ENCODE measurements at regions not wholly inside any gene's neighbourhood (a gene's known extent, or its start where the extent isn't known, plus 50 kb on each side); places are given as distances from the start of the nearest gene placed in this dataset.

- no peak overlapping the region for H3K9ac ChIP-seq (ENCODE audit: low read length)
- H3K4me2 ChIP-seq (ENCODE audit: low read depth, low read length, poor library complexity, severe bottlenecking): no peak overlapping the region
- H3K4me1 ChIP-seq (ENCODE audit: low read length): no peaks in the 10 kb centered on the region
- H3K27me3 ChIP-seq (ENCODE audit: low read length): no peaks in the 10 kb centered on the region
- DNase-seq: no peak
- no peaks in the 10 kb centered on the region for H4K20me1 ChIP-seq (ENCODE audit: insufficient read depth, low read depth, low read length)
- no peaks in the 10 kb centered on the region for H3K36me3 ChIP-seq (ENCODE audit: insufficient read depth, low read length)
- H3K79me2 ChIP-seq (ENCODE audit: low read length): no peaks in the 10 kb centered on the region
- H3K9me2 ChIP-seq (replicated peaks; ENCODE audit: insufficient read depth, low read length): no peaks in the 10 kb centered on the region
- H3K9me3 ChIP-seq (ENCODE audit: low read length): no peaks in the 10 kb centered on the region
- H3K27ac ChIP-seq (ENCODE audit: low read length): no peak overlapping the region
- no peak overlapping the region for H3K4me3 ChIP-seq (ENCODE audit: low read length)
- H2AFZ ChIP-seq (ENCODE audit: low read length): no peak overlapping the region
Measured at GRCh38 chr2:240347949-240348500, 87.4 kb upstream of the GPC1 start.

DNA sequence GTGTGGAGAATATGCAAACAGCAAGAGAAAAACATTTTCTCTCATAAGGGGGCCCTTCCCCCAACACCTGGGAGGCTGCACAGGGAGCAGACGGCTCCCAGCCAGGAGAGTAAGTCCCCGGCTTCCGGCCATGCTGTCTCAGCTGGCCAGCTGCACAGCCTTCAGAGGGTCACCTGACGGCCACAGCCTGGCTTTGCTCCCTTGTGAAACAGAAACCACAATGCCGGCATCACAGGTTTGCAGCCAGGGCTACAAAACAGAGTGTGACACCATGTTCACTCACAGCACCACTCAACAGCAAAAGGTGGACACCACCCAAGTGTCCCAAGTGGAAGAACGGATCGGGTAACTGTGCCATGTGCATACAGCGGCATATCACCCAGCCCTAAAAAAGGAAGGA is 86.9 kb upstream of the GPC1 start:
- Histone ChIP-seq H3K4me2 (ENCODE audit: low read depth, low read length, poor library complexity, severe bottlenecking) (no peak overlapping the region), H3K4me3 (ENCODE audit: low read length) (no peak overlapping the region), H3K27me3 (ENCODE audit: low read length) (no peaks in the 10 kb centered on the region)

GRCh38 chr2:240349133-240350005 is 86.1 kb upstream of the GPC1 start:
- Histone ChIP-seq H3K9ac (ENCODE audit: low read length) (no peak overlapping the region), H3K4me3 (ENCODE audit: low read length) (no peak overlapping the region), H3K27me3 (ENCODE audit: low read length) (no peaks in the 10 kb centered on the region)

More for the DNA sequence above, 86.9 kb upstream of the GPC1 start:
- H3K9ac ChIP-seq (ENCODE audit: low read length): no peak overlapping the region
- H3K9me2 ChIP-seq (replicated peaks; ENCODE audit: insufficient read depth, low read length): no peaks in the 10 kb centered on the region
- H4K20me1 ChIP-seq (ENCODE audit: insufficient read depth, low read depth, low read length): no peaks in the 10 kb centered on the region
- no peak overlapping the region for H3K27ac ChIP-seq (ENCODE audit: low read length)
- H3K36me3 ChIP-seq (ENCODE audit: insufficient read depth, low read length): no peaks in the 10 kb centered on the region
- no peak for DNase-seq
- H3K79me2 ChIP-seq (ENCODE audit: low read length): no peaks in the 10 kb centered on the region
- H2AFZ ChIP-seq (ENCODE audit: low read length): no peak overlapping the region
- H3K9me3 ChIP-seq (ENCODE audit: low read length): no peaks in the 10 kb centered on the region
- no peaks in the 10 kb centered on the region for H3K4me1 ChIP-seq (ENCODE audit: low read length)

GRCh38 chr2:240350006-240350355 is 85.5 kb upstream of the GPC1 start:
- H2AFZ ChIP-seq (ENCODE audit: low read length): no peak overlapping the region
- H3K9me2 ChIP-seq (replicated peaks; ENCODE audit: insufficient read depth, low read length): no peaks in the 10 kb centered on the region
- H3K4me3 ChIP-seq (ENCODE audit: low read length): no peak overlapping the region
- DNase-seq: no peak
- H3K36me3 ChIP-seq (ENCODE audit: insufficient read depth, low read length): no peaks in the 10 kb centered on the region
- no peaks in the 10 kb centered on the region for H3K4me1 ChIP-seq (ENCODE audit: low read length)
- H4K20me1 ChIP-seq (ENCODE audit: insufficient read depth, low read depth, low read length): no peaks in the 10 kb centered on the region
- H3K9me3 ChIP-seq (ENCODE audit: low read length): no peaks in the 10 kb centered on the region
- no peak overlapping the region for H3K27ac ChIP-seq (ENCODE audit: low read length)
- H3K4me2 ChIP-seq (ENCODE audit: low read depth, low read length, poor library complexity, severe bottlenecking): no peak overlapping the region
- H3K79me2 ChIP-seq (ENCODE audit: low read length): no peaks in the 10 kb centered on the region
- no peaks in the 10 kb centered on the region for H3K27me3 ChIP-seq (ENCODE audit: low read length)
- H3K9ac ChIP-seq (ENCODE audit: low read length): no peak overlapping the region

More at GRCh38 chr2:240349133-240350005, 86.1 kb upstream of the GPC1 start:
- no peaks in the 10 kb centered on the region for H3K9me2 ChIP-seq (replicated peaks; ENCODE audit: insufficient read depth, low read length)
- H3K9me3 ChIP-seq (ENCODE audit: low read length): no peaks in the 10 kb centered on the region
- no peaks in the 10 kb centered on the region for H4K20me1 ChIP-seq (ENCODE audit: insufficient read depth, low read depth, low read length)
- H3K36me3 ChIP-seq (ENCODE audit: insufficient read depth, low read length): no peaks in the 10 kb centered on the region
- no peak overlapping the region for H3K27ac ChIP-seq (ENCODE audit: low read length)
- no peaks in the 10 kb centered on the region for H3K79me2 ChIP-seq (ENCODE audit: low read length)
- H3K4me2 ChIP-seq (ENCODE audit: low read depth, low read length, poor library complexity, severe bottlenecking): no peak overlapping the region
- no peak for DNase-seq
- H2AFZ ChIP-seq (ENCODE audit: low read length): no peak overlapping the region
- no peaks in the 10 kb centered on the region for H3K4me1 ChIP-seq (ENCODE audit: low read length)

DNA sequence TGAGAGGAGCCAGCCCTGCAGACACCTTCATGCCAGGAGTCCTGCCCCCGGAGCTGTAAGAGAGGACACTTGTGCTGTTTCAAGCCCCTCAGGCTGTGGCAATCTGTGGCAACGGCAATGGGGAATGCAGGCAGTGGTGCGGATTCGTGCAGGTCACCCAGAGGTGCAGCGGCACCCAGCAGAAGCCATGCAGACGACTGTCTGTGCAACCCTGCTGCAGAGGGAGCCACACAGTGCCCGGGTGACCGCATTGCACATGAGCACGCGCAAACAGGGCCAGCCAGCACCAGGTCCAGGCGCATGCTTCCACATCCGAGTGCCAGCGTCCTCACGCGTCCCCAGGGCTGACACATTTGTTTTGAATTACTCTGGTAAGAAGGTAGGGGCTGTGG is 84.8 kb upstream of the GPC1 start:
- Histone ChIP-seq H3K36me3 (ENCODE audit: insufficient read depth, low read length) (no peaks in the 10 kb centered on the region), H3K4me2 (ENCODE audit: low read depth, low read length, poor library complexity, severe bottlenecking) (no peak overlapping the region), H3K9me3 (ENCODE audit: low read length) (no peaks in the 10 kb centered on the region), H3K9ac (ENCODE audit: low read length) (no peak overlapping the region), H3K27me3 (ENCODE audit: low read length) (no peaks in the 10 kb centered on the region), H3K4me1 (ENCODE audit: low read length) (no peaks in the 10 kb centered on the region), H2AFZ (ENCODE audit: low read length) (no peak overlapping the region), H4K20me1 (ENCODE audit: insufficient read depth, low read depth, low read length) (no peaks in the 10 kb centered on the region), H3K27ac (ENCODE audit: low read length) (no peak overlapping the region), H3K79me2 (ENCODE audit: low read length) (no peaks in the 10 kb centered on the region), H3K4me3 (ENCODE audit: low read length) (no peak overlapping the region), H3K9me2 (replicated peaks; ENCODE audit: insufficient read depth, low read length) (no peaks in the 10 kb centered on the region)
- DNase-seq: no peak

DNA sequence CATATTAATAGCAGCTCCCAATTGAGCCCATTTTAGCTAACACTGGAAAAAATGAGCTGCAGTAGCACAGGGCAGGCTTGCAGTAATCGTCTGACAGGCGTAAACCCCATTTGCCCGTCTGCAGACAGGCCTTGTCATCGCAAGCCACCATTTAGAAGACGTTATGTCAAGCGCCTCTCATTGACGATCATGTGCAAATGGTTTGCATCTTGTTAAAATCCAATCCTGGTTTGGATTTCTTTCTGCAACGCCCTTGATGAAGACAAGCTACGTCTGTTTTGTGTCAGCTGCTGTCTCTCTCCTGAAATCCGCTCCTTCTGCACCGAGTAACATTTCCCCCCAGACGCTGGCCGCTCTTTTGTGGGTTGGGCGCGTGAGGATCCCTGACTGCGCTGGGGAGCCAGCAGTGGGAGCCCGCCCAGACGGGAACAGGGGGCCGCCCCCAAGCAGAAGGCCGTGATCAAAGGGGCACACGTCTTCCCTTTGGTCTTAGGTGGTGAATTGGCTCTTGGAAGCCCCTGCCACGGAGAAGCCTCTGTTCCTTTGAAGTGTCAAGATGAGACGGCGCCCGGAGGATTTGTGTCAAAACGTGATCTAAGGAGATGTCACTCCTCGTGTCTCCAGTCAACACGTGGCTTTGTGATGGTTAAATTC is 84.2 kb upstream of the GPC1 start:
- H3K27me3 ChIP-seq (ENCODE audit: low read length): no peaks in the 10 kb centered on the region
- no peaks in the 10 kb centered on the region for H3K4me1 ChIP-seq (ENCODE audit: low read length)
- no peak overlapping the region for H3K27ac ChIP-seq (ENCODE audit: low read length)
- no peaks in the 10 kb centered on the region for H3K9me3 ChIP-seq (ENCODE audit: low read length)
- H3K79me2 ChIP-seq (ENCODE audit: low read length): no peaks in the 10 kb centered on the region
- H3K9ac ChIP-seq (ENCODE audit: low read length): no peak overlapping the region
- no peaks in the 10 kb centered on the region for H3K9me2 ChIP-seq (replicated peaks; ENCODE audit: insufficient read depth, low read length)
- no peaks in the 10 kb centered on the region for H4K20me1 ChIP-seq (ENCODE audit: insufficient read depth, low read depth, low read length)
- H2AFZ ChIP-seq (ENCODE audit: low read length): no peak overlapping the region
- no peaks in the 10 kb centered on the region for H3K36me3 ChIP-seq (ENCODE audit: insufficient read depth, low read length)
- H3K4me2 ChIP-seq (ENCODE audit: low read depth, low read length, poor library complexity, severe bottlenecking): no peak overlapping the region
- no peak overlapping the region for H3K4me3 ChIP-seq (ENCODE audit: low read length)
- DNase-seq: no peak

DNA sequence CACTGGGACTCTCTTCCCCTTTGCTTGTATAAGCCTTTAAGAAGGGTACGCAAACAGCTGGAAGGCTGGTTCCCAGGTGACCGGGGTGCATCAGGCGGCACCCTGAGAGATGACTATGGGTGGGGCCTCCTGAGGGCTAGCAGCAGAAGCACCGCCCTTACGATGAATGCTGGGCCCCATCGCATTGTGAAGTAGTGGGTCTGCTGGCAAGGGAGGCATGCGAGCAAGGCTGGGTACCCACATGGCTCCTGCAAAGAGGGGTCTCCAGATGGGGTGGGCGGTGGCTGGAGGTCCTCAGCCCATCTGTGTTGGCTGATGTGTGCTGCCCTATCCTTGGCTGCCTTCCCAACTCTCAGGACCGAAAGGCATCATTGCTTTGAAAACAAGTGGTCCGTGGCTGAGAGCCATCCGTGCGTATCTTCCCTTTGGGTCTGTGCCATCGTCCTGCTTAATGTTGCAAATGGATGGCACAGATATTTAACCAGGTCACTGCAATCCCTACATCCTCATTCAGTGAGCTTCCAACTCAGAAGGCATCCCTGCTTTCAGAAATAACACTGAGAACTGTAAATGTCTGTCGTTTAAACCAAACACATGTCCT is 83.5 kb upstream of the GPC1 start:
- H3K9me2 ChIP-seq (replicated peaks; ENCODE audit: insufficient read depth, low read length): no peaks in the 10 kb centered on the region
- no peak overlapping the region for H3K9ac ChIP-seq (ENCODE audit: low read length)
- no peaks in the 10 kb centered on the region for H3K79me2 ChIP-seq (ENCODE audit: low read length)
- no peak for DNase-seq
- no peaks in the 10 kb centered on the region for H3K36me3 ChIP-seq (ENCODE audit: insufficient read depth, low read length)
- H3K4me2 ChIP-seq (ENCODE audit: low read depth, low read length, poor library complexity, severe bottlenecking): no peak overlapping the region
- H4K20me1 ChIP-seq (ENCODE audit: insufficient read depth, low read depth, low read length): no peaks in the 10 kb centered on the region
- H3K27ac ChIP-seq (ENCODE audit: low read length): no peak overlapping the region
- no peaks in the 10 kb centered on the region for H3K4me1 ChIP-seq (ENCODE audit: low read length)
- no peak overlapping the region for H2AFZ ChIP-seq (ENCODE audit: low read length)
- H3K9me3 ChIP-seq (ENCODE audit: low read length): no peaks in the 10 kb centered on the region
- H3K27me3 ChIP-seq (ENCODE audit: low read length): no peaks in the 10 kb centered on the region
- H3K4me3 ChIP-seq (ENCODE audit: low read length): no peak overlapping the region

DNA sequence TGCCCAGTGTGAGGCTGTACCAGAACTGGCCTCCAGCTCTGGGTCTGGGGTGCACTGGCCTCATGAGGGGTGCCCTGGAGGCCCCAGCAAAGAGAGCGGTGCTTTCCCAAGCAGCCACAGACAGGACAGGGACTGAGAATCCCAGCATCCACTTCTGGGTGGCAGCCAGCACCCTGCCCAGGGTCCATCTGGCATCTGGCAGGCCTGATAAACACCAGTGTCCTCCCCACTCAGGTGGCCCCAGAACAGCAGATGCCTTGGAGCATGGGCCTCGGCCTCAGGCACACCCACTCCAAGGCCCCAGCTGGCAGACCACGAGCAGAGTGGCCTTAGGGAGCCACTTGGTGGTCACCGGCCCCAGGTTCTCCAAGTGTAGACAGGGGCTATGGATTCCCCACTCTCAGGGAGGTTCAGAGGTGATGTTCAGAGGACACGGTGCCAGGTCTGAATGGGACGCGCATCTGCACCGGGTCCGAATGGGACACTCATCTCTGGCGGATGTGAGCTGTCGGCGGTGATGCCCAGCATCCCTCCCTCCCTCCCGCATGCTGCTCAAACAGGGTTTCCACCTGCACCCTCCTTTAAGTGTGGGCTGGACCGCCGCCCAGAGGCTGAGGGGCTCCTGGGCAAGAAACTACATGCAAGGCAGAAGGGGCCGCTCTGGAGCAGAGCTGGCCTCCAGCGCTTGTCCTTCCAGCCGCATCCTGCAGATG is 82.2 kb upstream of the GPC1 start:
- Histone ChIP-seq H3K27me3 (ENCODE audit: low read length) (no peaks in the 10 kb centered on the region), H3K79me2 (ENCODE audit: low read length) (no peaks in the 10 kb centered on the region), H3K4me1 (ENCODE audit: low read length) (no peaks in the 10 kb centered on the region)

More for the DNA sequence above, 82.2 kb upstream of the GPC1 start:
- Histone ChIP-seq H3K4me2 (ENCODE audit: low read depth, low read length, poor library complexity, severe bottlenecking) (no peak overlapping the region), H3K9me2 (replicated peaks; ENCODE audit: insufficient read depth, low read length) (no peaks in the 10 kb centered on the region), H3K9ac (ENCODE audit: low read length) (no peak overlapping the region), H4K20me1 (ENCODE audit: insufficient read depth, low read depth, low read length) (no peaks in the 10 kb centered on the region), H3K36me3 (ENCODE audit: insufficient read depth, low read length) (no peaks in the 10 kb centered on the region), H3K4me3 (ENCODE audit: low read length) (no peak overlapping the region), H2AFZ (ENCODE audit: low read length) (no peak overlapping the region), H3K27ac (ENCODE audit: low read length) (no peak overlapping the region), H3K9me3 (ENCODE audit: low read length) (no peaks in the 10 kb centered on the region)
- no peak for DNase-seq
